ENCODE measurements at regions not wholly inside any gene's neighbourhood (a gene's known extent, or its start where the extent isn't known, plus 50 kb on each side); places are given as distances from the start of the nearest gene placed in this dataset.

- WGBS, 2 donors (ENCODE audit: low coverage in 1 of 2) = 76 to 80% methylated on average over 8 to 9 of the region's 9 CpGs
- H3K27me3 ChIP-seq = no peaks in the 10 kb centered on the region
- TF ChIP-seq EP300 (IDR thresholded peaks at IDR 0.05; ENCODE audit: low read depth) (no peak), CTCF (IDR thresholded peaks at IDR 0.05) (no peak), POLR2AphosphoS5 (IDR thresholded peaks at IDR 0.05) (no peak), POLR2A (IDR thresholded peaks at IDR 0.05) (no peak)
- DNase-seq = no peak
- no peak overlapping the region for H3K4me3 ChIP-seq
- no peak overlapping the region for H3K27ac ChIP-seq
- H3K4me1 ChIP-seq = peaks cover 0 to 3% (median 0%) of the 10 kb centered on the region in 4 donors
- in situ Hi-C loops (cut with MboI; ENCODE audit: low pct_ligation_motif_present in 1 of 4, low pct_unique_long_range_greater_than_20kb in 1 of 4, low sequenced_read_pairs in 3 of 4) (no loop called here), intact Hi-C loops (cut with DNase I; ENCODE audit: low total_unique reads) (no loop called here)
- H3K36me3 ChIP-seq = no peaks in the 10 kb centered on the region
- no peaks in the 10 kb centered on the region for H3K9me3 ChIP-seq
Observed at GRCh38 chr10:121087129-121087528, 236.0 kb downstream of the WDR11 start.

- no peak for TF ChIP-seq POLR2AphosphoS5 (IDR thresholded peaks at IDR 0.05)
- TF ChIP-seq EP300 (IDR thresholded peaks at IDR 0.05; ENCODE audit: low read depth) = no peak
- TF ChIP-seq CTCF (IDR thresholded peaks at IDR 0.05) = no peak
- no peak for TF ChIP-seq POLR2A (IDR thresholded peaks at IDR 0.05)
- H3K36me3 ChIP-seq = no peaks in the 10 kb centered on the region
- no peak overlapping the region for H3K4me3 ChIP-seq
- DNase-seq = no peak
- 89 to 100% methylated on average over 1 to 4 of the region's 4 CpGs for WGBS, 2 donors (ENCODE audit: low coverage in 1 of 2)
- H3K27ac ChIP-seq = no peak overlapping the region
- H3K4me1 ChIP-seq = peaks cover 0 to 9% (median 0%) of the 10 kb centered on the region in 4 donors
- intact Hi-C loops (cut with DNase I; ENCODE audit: low total_unique reads) (no loop called here), in situ Hi-C loops (cut with MboI; ENCODE audit: low pct_ligation_motif_present in 1 of 4, low pct_unique_long_range_greater_than_20kb in 1 of 4, low sequenced_read_pairs in 3 of 4) (no loop called here)
- H3K9me3 ChIP-seq = no peaks in the 10 kb centered on the region
- H3K27me3 ChIP-seq = no peaks in the 10 kb centered on the region
Observed at GRCh38 chr10:121087688-121088087, 236.5 kb downstream of the WDR11 start.

- Histone ChIP-seq H3K36me3 (no peaks in the 10 kb centered on the region), H3K9me3 (no peaks in the 10 kb centered on the region), H3K4me1 (peaks cover 0 to 11% (median 0%) of the 10 kb centered on the region in 4 donors), H3K27ac (no peak overlapping the region), H3K4me3 (no peak overlapping the region), H3K27me3 (no peaks in the 10 kb centered on the region)
- WGBS, 2 donors (ENCODE audit: low coverage in 1 of 2) = 56% methylated on average over 6 of the region's 6 CpGs; no CpG with 5 or more reads in 1 of the 2 donors
- in situ Hi-C loops (cut with MboI; ENCODE audit: low pct_ligation_motif_present in 1 of 4, low pct_unique_long_range_greater_than_20kb in 1 of 4, low sequenced_read_pairs in 3 of 4) = no loop called here
- TF ChIP-seq EP300 (IDR thresholded peaks at IDR 0.05; ENCODE audit: low read depth) (no peak), CTCF (IDR thresholded peaks at IDR 0.05) (peak in 2 of 5 experiments; percentile 12 to 42)
- intact Hi-C loops (cut with DNase I; ENCODE audit: low total_unique reads) = no loop called here
- peak; percentile 37 for DNase-seq
Observed at GRCh38 chr10:121088524-121088923, 237.4 kb downstream of the WDR11 start.

- intact Hi-C loops (cut with DNase I; ENCODE audit: low total_unique reads) = no loop called here
- no peak for DNase-seq
- H3K36me3 ChIP-seq = no peaks in the 10 kb centered on the region
- no peaks in the 10 kb centered on the region for H3K27me3 ChIP-seq
- peaks cover 0 to 11% (median 0%) of the 10 kb centered on the region in 4 donors for H3K4me1 ChIP-seq
- WGBS, 2 donors (ENCODE audit: low coverage in 1 of 2) = 100% methylated on average over 1 of the region's 3 CpGs; no CpG with 5 or more reads in 1 of the 2 donors
- in situ Hi-C loops (cut with MboI; ENCODE audit: low pct_ligation_motif_present in 1 of 4, low pct_unique_long_range_greater_than_20kb in 1 of 4, low sequenced_read_pairs in 3 of 4) = no loop called here
- H3K27ac ChIP-seq = no peak overlapping the region
- H3K4me3 ChIP-seq = no peak overlapping the region
- no peak for TF ChIP-seq EP300 (IDR thresholded peaks at IDR 0.05; ENCODE audit: low read depth)
- no peak for TF ChIP-seq CTCF (IDR thresholded peaks at IDR 0.05)
- TF ChIP-seq POLR2A (IDR thresholded peaks at IDR 0.05) = no peak
- TF ChIP-seq POLR2AphosphoS5 (IDR thresholded peaks at IDR 0.05) = no peak
- no peaks in the 10 kb centered on the region for H3K9me3 ChIP-seq
Observed at GRCh38 chr10:121089434-121089833, 238.3 kb downstream of the WDR11 start.
